Hepatocyte (in vitro differentiated cells): ENCODE measurements at regions not wholly inside any gene's neighbourhood (a gene's known extent, or its start where the extent isn't known, plus 50 kb on each side); places are given as distances from the start of the nearest gene placed in this dataset.

Source experiments
- CTCF ChIP-seq: fragments of 200-600 bp; sonication (generic); IDR thresholded peaks from 2 replicates; pipeline ENCODE4 v1.5.1; 2016; ENCODE audit warnings: antibody characterized with exemption, mild to moderate bottlenecking; ENCODE audit not compliant: poor library complexity
- EZH2phosphoT487 ChIP-seq: fragments of 200-600 bp; sonication (generic); IDR thresholded peaks from one replicate; pipeline ENCODE4 v1.6.1; 2018; ENCODE audit warnings: antibody characterized with exemption, mild to moderate bottlenecking, low read depth, moderate library complexity; ENCODE audit not compliant: unreplicated experiment, severe bottlenecking

GRCh38 chr6:99821164-99821563 lies 172.9 kb downstream of the MCHR2 start:
- TF ChIP-seq CTCF = no peak
- no peak for TF ChIP-seq EZH2phosphoT487
